DOHH2 (cell line): ENCODE measurements at regions not wholly inside any gene's neighbourhood (a gene's known extent, or its start where the extent isn't known, plus 50 kb on each side); places are given as distances from the start of the nearest gene placed in this dataset.

Experiments used
- H3F3A ChIP-seq: fragments of 200-600 bp; sonication (generic), shearing (Covaris generic); 2 replicates; pipeline ENCODE4 v1.6.0; 2016; ENCODE audit warnings: antibody characterized with exemption, mild to moderate bottlenecking; ENCODE audit not compliant: control insufficient read depth, insufficient read depth
- H3K27ac ChIP-seq: fragments of 200-600 bp; sonication (generic); 2 replicates; pipeline ENCODE4 v1.5.1; 2014; ENCODE audit warnings: low read depth, mild to moderate bottlenecking, low read length, moderate library complexity
- H3K27me3 ChIP-seq: fragments of 200-600 bp; sonication (generic); 2 replicates; pipeline ENCODE4 v1.6.1; 2014; ENCODE audit warnings: mild to moderate bottlenecking, low read length, mixed read lengths; ENCODE audit not compliant: control insufficient read depth
- H3K36me3 ChIP-seq: fragments of 200-600 bp; sonication (generic); 2 replicates; pipeline ENCODE4 v1.6.1; 2014; ENCODE audit warnings: mild to moderate bottlenecking, low read length, moderate library complexity, mixed read lengths; ENCODE audit not compliant: control insufficient read depth
- H3K4me1 ChIP-seq: fragments of 200-600 bp; sonication (generic); 2 replicates; pipeline ENCODE4 v1.6.1; 2014; ENCODE audit warnings: mild to moderate bottlenecking, low read length, mixed read lengths; ENCODE audit not compliant: control insufficient read depth
- H3K4me2 ChIP-seq: fragments of 200-600 bp; sonication (generic); 2 replicates; pipeline ENCODE4 v1.6.0; 2014; ENCODE audit warnings: mild to moderate bottlenecking, low read length, moderate library complexity
- H3K4me3 ChIP-seq: fragments of 200-600 bp; sonication (generic); 2 replicates; pipeline ENCODE4 v1.5.1; 2014; ENCODE audit warnings: mild to moderate bottlenecking, low read length, mixed read lengths
- H3K79me2 ChIP-seq: fragments of 200-600 bp; sonication (generic); 2 replicates; pipeline ENCODE4 v1.6.1; 2014; ENCODE audit warnings: mild to moderate bottlenecking, low read length, mixed read lengths; ENCODE audit not compliant: control insufficient read depth
- H3K9me2 ChIP-seq: fragments of 200-600 bp; sonication (generic); replicated peaks from 2 replicates; pipeline ENCODE4 v1.6.1; 2014; ENCODE audit warnings: mild to moderate bottlenecking, low read length, mixed read lengths; ENCODE audit not compliant: control insufficient read depth
- H3K9me3 ChIP-seq: fragments of 200-600 bp; sonication (generic); 2 replicates; pipeline ENCODE4 v1.6.1; 2014; ENCODE audit warnings: antibody characterized with exemption, low read length, mixed read lengths; ENCODE audit not compliant: control insufficient read depth, insufficient read depth
- H4K20me1 ChIP-seq: fragments of 200-600 bp; sonication (generic); 2 replicates; pipeline ENCODE4 v1.6.0; 2014; ENCODE audit warnings: low read depth, mild to moderate bottlenecking, antibody characterized with exemption, low read length, moderate library complexity; ENCODE audit not compliant: control insufficient read depth, insufficient read depth
- EZH2phosphoT487 ChIP-seq: fragments of 200-600 bp; sonication (generic); IDR thresholded peaks from 2 replicates; pipeline ENCODE4 v1.6.1; 2017; ENCODE audit warnings: borderline replicate concordance, mild to moderate bottlenecking, antibody characterized with exemption, low read length, moderate library complexity, mixed read lengths
- TF ChIP-seq, protein P1 (sequence below): fragments of 200-600 bp; sonication (generic); IDR thresholded peaks from one replicate; pipeline ENCODE4 v1.5.1; 2014; ENCODE audit warnings: antibody characterized with exemption, mild to moderate bottlenecking, low read depth, low read length; ENCODE audit not compliant: poor library complexity, severe bottlenecking

DNA sequence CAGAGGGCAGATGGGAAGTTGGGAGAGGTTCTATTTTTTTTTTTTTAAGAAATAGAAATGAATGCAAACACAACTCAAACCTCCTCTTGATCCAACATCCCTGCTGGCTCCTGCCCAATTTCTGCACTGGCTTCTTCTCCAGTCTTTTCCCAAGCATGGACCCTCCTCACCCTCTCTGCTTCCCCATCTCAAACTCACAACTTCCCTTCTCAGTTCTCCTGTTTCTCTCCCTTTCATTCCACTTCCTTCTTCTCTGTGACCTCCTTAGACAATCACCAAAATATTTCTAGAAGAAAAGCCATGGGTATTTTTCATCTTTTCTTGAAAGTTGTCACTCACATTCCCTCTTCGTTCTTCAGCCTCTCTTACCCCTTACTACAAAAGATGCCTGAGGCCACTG lies 85.2 kb upstream of the VPREB1 start:
- 0 out of 2 replicates have a peak, but pooled peaks cover 4% of the 10 kb centered on the region for H3K79me2 ChIP-seq
- peaks cover 27% of the 10 kb centered on the region for H3F3A ChIP-seq
- no peaks in the 10 kb centered on the region for H3K27me3 ChIP-seq
- peak overlapping the region; percentile 19 for H3K4me3 ChIP-seq
- peaks cover 75% of the 10 kb centered on the region for H3K4me1 ChIP-seq
- no peaks in the 10 kb centered on the region for H3K9me2 ChIP-seq
- peak overlapping the region; percentile 44 for H3K4me2 ChIP-seq
- TF ChIP-seq, protein P1, sequence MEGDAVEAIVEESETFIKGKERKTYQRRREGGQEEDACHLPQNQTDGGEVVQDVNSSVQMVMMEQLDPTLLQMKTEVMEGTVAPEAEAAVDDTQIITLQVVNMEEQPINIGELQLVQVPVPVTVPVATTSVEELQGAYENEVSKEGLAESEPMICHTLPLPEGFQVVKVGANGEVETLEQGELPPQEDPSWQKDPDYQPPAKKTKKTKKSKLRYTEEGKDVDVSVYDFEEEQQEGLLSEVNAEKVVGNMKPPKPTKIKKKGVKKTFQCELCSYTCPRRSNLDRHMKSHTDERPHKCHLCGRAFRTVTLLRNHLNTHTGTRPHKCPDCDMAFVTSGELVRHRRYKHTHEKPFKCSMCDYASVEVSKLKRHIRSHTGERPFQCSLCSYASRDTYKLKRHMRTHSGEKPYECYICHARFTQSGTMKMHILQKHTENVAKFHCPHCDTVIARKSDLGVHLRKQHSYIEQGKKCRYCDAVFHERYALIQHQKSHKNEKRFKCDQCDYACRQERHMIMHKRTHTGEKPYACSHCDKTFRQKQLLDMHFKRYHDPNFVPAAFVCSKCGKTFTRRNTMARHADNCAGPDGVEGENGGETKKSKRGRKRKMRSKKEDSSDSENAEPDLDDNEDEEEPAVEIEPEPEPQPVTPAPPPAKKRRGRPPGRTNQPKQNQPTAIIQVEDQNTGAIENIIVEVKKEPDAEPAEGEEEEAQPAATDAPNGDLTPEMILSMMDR = no peak
- no peak for TF ChIP-seq EZH2phosphoT487
- H3K9me3 ChIP-seq = no peaks in the 10 kb centered on the region
- peak overlapping the region; percentile 82 for H3K27ac ChIP-seq
- H4K20me1 ChIP-seq = no peaks in the 10 kb centered on the region
- H3K36me3 ChIP-seq = peaks cover 5% of the 10 kb centered on the region; the same call in 1 of the 2 replicates

DNA sequence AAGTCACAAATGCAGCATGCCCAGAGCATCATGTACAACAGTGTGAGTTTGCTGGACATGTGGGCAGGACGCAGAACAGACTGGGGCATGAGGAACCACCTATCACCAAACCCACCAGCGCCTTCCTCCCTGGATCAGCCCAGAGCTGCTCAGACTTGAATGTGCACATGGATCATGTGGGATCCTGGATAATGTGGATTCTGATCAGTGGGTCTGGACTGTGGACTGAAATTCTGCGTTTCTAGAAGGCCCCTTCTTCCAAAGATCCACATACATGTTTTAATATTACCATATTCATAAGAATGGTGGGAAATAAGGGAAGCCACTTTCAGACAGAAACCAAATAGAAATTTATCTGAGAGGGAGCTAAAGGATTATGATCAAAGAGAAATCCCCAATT lies 85.6 kb upstream of the VPREB1 start:
- no peak overlapping the region for H3K4me3 ChIP-seq
- H3K27me3 ChIP-seq = no peaks in the 10 kb centered on the region
- H4K20me1 ChIP-seq = no peaks in the 10 kb centered on the region
- H3K4me1 ChIP-seq = peaks cover 71% of the 10 kb centered on the region
- H3F3A ChIP-seq = peaks cover 23% of the 10 kb centered on the region
- TF ChIP-seq EZH2phosphoT487 = no peak
- TF ChIP-seq, protein P1 = no peak
- H3K9me2 ChIP-seq = no peaks in the 10 kb centered on the region
- no peaks in the 10 kb centered on the region for H3K9me3 ChIP-seq
- peak overlapping the region; percentile 82 for H3K27ac ChIP-seq
- peaks cover under 1% of the 10 kb centered on the region; the same call in 1 of the 2 replicates for H3K36me3 ChIP-seq
- H3K4me2 ChIP-seq = peak overlapping the region; percentile 44
- 0 out of 2 replicates have a peak, but pooled peaks cover 4% of the 10 kb centered on the region for H3K79me2 ChIP-seq

DNA sequence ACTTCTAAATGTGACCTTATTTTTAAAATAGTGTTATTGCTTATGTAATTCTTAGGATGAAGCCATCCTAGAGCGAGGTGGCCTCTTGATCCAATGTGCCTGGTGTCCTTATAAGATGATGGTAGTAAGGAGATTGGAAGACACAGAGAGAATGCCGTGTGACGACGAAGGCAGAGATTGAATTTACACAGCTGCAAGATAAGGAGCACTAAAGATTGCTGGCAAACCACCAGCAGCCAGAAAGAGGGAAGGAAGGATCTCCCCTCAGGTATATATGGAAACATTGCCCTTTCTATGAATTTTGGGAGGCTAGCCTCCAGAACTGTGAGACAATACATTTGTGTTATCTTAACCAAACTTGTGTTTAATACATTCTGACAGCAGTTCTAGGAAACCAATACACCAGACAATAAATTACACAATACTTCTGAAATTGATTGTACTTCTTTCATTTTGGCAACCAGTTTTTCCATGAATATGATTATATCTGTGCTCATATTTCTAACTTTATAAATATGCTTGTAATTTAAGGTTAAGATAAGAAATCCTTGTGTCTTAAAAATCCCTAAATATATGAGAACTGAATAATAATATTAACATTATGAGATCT lies 86.3 kb upstream of the VPREB1 start:
- 0 out of 2 replicates have a peak overlapping the region, but pooled peaks have one; percentile 8 for H3K4me2 ChIP-seq

More for the DNA sequence above, 86.3 kb upstream of the VPREB1 start:
- no peaks in the 10 kb centered on the region for H3K27me3 ChIP-seq
- H3K27ac ChIP-seq = peak overlapping the region; percentile 82
- no peaks in the 10 kb centered on the region for H3K9me3 ChIP-seq
- peaks cover 17% of the 10 kb centered on the region for H3F3A ChIP-seq
- no peaks in the 10 kb centered on the region for H4K20me1 ChIP-seq
- no peak for TF ChIP-seq EZH2phosphoT487
- TF ChIP-seq, protein P1 = no peak
- no peak overlapping the region for H3K4me3 ChIP-seq
- no peaks in the 10 kb centered on the region for H3K9me2 ChIP-seq
- no peaks in the 10 kb centered on the region for H3K36me3 ChIP-seq
- 0 out of 2 replicates have a peak, but pooled peaks cover under 1% of the 10 kb centered on the region for H3K79me2 ChIP-seq
- peaks cover 64% of the 10 kb centered on the region for H3K4me1 ChIP-seq
